ENCODE measurements at regions not wholly inside any gene's neighbourhood (a gene's known extent, or its start where the extent isn't known, plus 50 kb on each side); places are given as distances from the start of the nearest gene placed in this dataset.

DNA sequence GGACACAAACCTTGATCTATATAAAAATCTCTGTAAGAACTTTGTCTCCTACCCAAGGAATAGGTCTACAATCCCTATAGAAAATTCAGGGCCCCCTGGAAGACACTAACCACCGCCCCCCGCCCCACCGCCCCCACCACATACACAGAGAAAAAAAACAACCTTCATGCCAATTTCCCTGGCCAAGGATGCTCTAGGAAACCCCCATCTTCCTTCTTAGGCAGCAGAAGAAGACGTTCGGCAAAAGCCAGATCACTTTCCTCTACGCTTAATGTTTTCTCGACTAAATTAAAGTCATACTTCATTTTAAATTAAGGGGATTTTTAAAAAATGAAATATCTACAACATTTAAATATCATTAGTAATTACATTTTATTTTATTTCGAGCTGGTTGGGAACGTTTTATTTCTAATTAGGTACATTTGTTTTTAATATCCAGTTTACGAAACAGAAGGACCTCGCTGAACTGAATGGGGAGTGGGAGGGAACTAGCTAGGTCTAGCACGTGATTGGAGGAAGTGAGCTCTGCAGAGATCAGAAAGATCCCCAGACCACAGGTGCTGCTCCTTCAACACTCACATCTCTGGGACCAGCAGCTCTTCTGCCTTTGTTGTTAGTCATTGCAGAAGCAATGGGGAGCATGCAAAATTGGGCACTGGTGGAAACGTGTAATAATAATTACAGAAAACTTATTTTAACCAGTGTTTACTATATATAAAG is 472.3 kb downstream of the MN1 start:
- no peaks in the 10 kb centered on the region for H4K20me1 ChIP-seq (ENCODE audit: insufficient read depth, low read length)
- no peak for DNase-seq
- no peaks in the 10 kb centered on the region for H3K36me3 ChIP-seq (replicated peaks; ENCODE audit: insufficient read depth, low read length)
- peaks cover 48% of the 10 kb centered on the region for H3K27me3 ChIP-seq (replicated peaks; ENCODE audit: insufficient read depth, low read length)
- no peaks in the 10 kb centered on the region for H3K9me3 ChIP-seq (replicated peaks; ENCODE audit: insufficient read depth, low read length)
- no peak overlapping the region for H3K4me3 ChIP-seq (ENCODE audit: low read length)
- no peak overlapping the region for H3K27ac ChIP-seq (ENCODE audit: low read length)
- no peak overlapping the region for H2AFZ ChIP-seq (ENCODE audit: low read length)
- no peak overlapping the region for H3K4me2 ChIP-seq (ENCODE audit: low read depth, low read length)
- TF ChIP-seq, protein P1, sequence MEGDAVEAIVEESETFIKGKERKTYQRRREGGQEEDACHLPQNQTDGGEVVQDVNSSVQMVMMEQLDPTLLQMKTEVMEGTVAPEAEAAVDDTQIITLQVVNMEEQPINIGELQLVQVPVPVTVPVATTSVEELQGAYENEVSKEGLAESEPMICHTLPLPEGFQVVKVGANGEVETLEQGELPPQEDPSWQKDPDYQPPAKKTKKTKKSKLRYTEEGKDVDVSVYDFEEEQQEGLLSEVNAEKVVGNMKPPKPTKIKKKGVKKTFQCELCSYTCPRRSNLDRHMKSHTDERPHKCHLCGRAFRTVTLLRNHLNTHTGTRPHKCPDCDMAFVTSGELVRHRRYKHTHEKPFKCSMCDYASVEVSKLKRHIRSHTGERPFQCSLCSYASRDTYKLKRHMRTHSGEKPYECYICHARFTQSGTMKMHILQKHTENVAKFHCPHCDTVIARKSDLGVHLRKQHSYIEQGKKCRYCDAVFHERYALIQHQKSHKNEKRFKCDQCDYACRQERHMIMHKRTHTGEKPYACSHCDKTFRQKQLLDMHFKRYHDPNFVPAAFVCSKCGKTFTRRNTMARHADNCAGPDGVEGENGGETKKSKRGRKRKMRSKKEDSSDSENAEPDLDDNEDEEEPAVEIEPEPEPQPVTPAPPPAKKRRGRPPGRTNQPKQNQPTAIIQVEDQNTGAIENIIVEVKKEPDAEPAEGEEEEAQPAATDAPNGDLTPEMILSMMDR (IDR thresholded peaks at IDR 0.05; ENCODE audit: low read length) = no peak
- TF ChIP-seq EZH2phosphoT487 (IDR thresholded peaks at IDR 0.05; ENCODE audit: low read length) = no peak
- no peak for TF ChIP-seq EZH2 (optimal IDR thresholded peaks at IDR 0.05; ENCODE audit: low read depth, low read length)
- no peaks in the 10 kb centered on the region for H3K9me2 ChIP-seq (replicated peaks; ENCODE audit: insufficient read depth, low read length)
- H3K79me2 ChIP-seq (ENCODE audit: low read length) = no peaks in the 10 kb centered on the region
- H3K9ac ChIP-seq (ENCODE audit: low read length) = no peak overlapping the region
- H3K4me1 ChIP-seq (ENCODE audit: low read length) = no peaks in the 10 kb centered on the region
- no peaks in the 10 kb centered on the region for H3F3A ChIP-seq (ENCODE audit: insufficient read depth, low read length)

DNA sequence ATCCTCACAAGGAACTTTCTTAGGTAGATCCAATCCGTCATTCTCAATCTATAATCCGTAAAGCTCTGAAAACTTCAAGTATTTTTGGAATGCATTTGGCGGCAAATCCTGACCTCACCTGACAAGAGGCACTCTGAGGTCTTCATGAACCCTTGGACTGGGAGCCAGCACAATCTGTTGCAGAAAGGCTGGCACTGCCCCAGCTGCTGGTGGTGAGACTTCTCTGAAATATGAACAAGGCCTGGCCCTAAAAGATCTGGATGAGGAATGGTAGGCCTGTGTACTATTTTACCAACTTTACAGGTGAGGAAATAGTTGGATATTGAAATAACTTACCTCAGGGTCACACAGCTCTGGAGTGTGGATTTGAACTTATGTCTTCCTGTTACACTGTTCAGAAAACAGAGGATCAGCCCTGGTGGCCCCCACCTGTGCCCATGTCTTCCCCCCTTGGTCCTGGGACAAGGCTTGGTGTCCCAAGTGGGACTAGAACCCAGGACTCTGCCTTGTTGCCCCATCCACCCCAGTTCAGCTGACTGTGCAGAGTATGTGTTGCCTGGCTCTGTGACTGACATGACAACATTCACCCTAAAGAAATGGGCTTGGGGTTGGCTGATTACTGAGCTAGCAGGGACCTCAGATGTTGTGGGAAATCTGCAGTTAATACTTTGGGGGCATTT is 471.4 kb downstream of the MN1 start:
- no peaks in the 10 kb centered on the region for H3F3A ChIP-seq (ENCODE audit: insufficient read depth, low read length)
- H3K4me3 ChIP-seq (ENCODE audit: low read length) = no peak overlapping the region
- H3K27me3 ChIP-seq (replicated peaks; ENCODE audit: insufficient read depth, low read length) = peaks cover 56% of the 10 kb centered on the region
- H3K36me3 ChIP-seq (replicated peaks; ENCODE audit: insufficient read depth, low read length) = no peaks in the 10 kb centered on the region
- H3K9ac ChIP-seq (ENCODE audit: low read length) = no peak overlapping the region
- no peak overlapping the region for H3K4me2 ChIP-seq (ENCODE audit: low read depth, low read length)
- TF ChIP-seq, protein P1 (IDR thresholded peaks at IDR 0.05; ENCODE audit: low read length) = no peak
- TF ChIP-seq EZH2phosphoT487 (IDR thresholded peaks at IDR 0.05; ENCODE audit: low read length) = no peak
- TF ChIP-seq EZH2 (optimal IDR thresholded peaks at IDR 0.05; ENCODE audit: low read depth, low read length) = no peak
- no peak overlapping the region for H3K27ac ChIP-seq (ENCODE audit: low read length)
- no peak for DNase-seq
- H2AFZ ChIP-seq (ENCODE audit: low read length) = no peak overlapping the region
- H3K4me1 ChIP-seq (ENCODE audit: low read length) = no peaks in the 10 kb centered on the region
- no peaks in the 10 kb centered on the region for H3K9me2 ChIP-seq (replicated peaks; ENCODE audit: insufficient read depth, low read length)
- no peaks in the 10 kb centered on the region for H3K9me3 ChIP-seq (replicated peaks; ENCODE audit: insufficient read depth, low read length)
- H3K79me2 ChIP-seq (ENCODE audit: low read length) = no peaks in the 10 kb centered on the region
- no peaks in the 10 kb centered on the region for H4K20me1 ChIP-seq (ENCODE audit: insufficient read depth, low read length)

DNA sequence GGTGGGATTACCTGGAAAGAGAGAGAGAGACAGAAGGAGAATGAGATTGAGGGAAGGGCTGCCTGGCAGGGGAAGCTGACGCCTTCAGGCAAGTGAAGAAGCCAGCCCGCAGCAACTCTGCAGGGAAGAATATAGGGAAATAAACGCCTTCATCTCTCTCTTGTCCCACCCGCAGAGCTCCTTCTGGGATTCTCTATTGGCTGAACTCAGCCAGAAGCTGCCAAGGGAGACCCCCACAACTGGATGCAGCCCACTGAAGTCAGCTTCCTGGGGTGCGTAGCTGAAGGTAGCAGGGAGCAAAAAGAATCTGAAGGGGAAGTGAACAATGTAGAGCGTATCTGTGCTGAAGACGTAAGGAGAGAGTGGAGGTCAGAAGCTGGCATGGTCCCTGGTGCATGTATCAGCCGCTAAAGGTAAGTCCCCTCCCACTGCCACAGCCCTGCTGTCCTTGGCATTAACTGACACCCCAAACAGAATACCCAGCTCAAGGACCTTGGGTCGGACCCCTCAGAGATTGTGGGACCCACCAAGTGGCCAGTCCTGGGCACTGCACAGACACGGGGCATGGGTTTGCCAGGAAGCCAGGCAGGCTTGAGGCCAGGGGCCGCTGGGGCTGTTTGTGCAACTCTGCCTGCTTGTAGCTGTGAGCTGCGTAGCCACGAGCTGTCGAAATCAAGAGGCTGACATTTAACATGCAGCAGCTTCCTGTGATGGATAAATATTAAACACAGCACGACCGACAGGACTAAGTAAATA is 469.9 kb downstream of the MN1 start:
- no peak for DNase-seq
- H3K4me3 ChIP-seq (ENCODE audit: low read length) = no peak overlapping the region
- no peaks in the 10 kb centered on the region for H4K20me1 ChIP-seq (ENCODE audit: insufficient read depth, low read length)
- H3K9me2 ChIP-seq (replicated peaks; ENCODE audit: insufficient read depth, low read length) = no peaks in the 10 kb centered on the region
- no peak overlapping the region for H3K9ac ChIP-seq (ENCODE audit: low read length)
- H3F3A ChIP-seq (ENCODE audit: insufficient read depth, low read length) = no peaks in the 10 kb centered on the region
- H3K36me3 ChIP-seq (replicated peaks; ENCODE audit: insufficient read depth, low read length) = no peaks in the 10 kb centered on the region
- H3K4me1 ChIP-seq (ENCODE audit: low read length) = no peaks in the 10 kb centered on the region
- TF ChIP-seq EZH2 (optimal IDR thresholded peaks at IDR 0.05; ENCODE audit: low read depth, low read length) (no peak), EZH2phosphoT487 (IDR thresholded peaks at IDR 0.05; ENCODE audit: low read length) (no peak)
- TF ChIP-seq, protein P1 (IDR thresholded peaks at IDR 0.05; ENCODE audit: low read length) = 0 out of 2 replicates have a peak, but pooled peaks have one; percentile 4
- H3K9me3 ChIP-seq (replicated peaks; ENCODE audit: insufficient read depth, low read length) = no peaks in the 10 kb centered on the region
- H2AFZ ChIP-seq (ENCODE audit: low read length) = no peak overlapping the region
- no peak overlapping the region for H3K27ac ChIP-seq (ENCODE audit: low read length)
- no peaks in the 10 kb centered on the region for H3K79me2 ChIP-seq (ENCODE audit: low read length)
- H3K27me3 ChIP-seq (replicated peaks; ENCODE audit: insufficient read depth, low read length) = peaks cover 61% of the 10 kb centered on the region
- no peak overlapping the region for H3K4me2 ChIP-seq (ENCODE audit: low read depth, low read length)

All from MM.1S (cell line).